ENCODE measurements at regions not wholly inside any gene's neighbourhood (a gene's known extent, or its start where the extent isn't known, plus 50 kb on each side); places are given as distances from the start of the nearest gene placed in this dataset.
"Not testable (repeated sequence)": the region's sequence is repeated elsewhere in the genome, so short reads cannot be mapped to it uniquely, and the experiment has no call there.

GRCh38 chr21:25487046-25487594, 120.2 kb downstream of the MRPL39 start:
- no peak for DNase-seq

DNA sequence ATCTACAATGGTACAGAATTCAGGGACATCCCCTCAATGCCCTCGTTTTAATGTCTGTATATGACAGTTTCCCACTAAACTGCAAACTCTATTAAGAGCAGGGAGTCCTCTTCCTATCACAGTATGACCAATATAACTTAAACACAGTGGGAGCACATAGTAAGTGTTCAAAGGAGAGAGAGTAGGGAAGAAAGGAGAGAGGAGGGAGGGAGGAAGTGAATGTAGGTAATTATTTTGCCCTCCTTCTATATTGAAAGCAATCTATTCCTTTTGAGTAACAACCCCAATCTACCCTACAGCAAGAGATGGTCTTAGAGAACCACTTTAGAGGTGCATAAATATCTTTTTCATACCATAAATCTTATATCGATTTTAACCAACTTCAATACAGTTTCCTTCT, 121.4 kb downstream of the MRPL39 start:
- no peak for DNase-seq

DNA sequence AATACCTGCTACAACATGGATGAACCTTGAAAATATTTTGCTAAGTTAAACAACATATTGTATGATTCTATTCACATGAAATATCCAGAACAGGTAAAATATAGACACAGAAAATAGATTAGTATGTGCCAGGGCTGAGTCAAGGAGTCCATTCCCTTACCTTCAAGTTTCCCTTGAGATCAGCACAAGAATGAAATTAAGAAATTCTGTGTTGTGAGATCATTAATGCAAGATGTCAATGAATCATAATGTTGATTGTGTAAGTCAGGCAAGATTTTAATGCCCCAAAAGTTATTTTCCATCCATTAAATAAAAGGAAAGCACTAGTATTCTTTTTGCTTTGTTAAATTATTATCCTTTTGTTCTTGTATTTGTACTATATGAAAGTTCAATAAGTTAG, 139.4 kb downstream of the MRPL39 start:
- DNase-seq, result no peak

GRCh38 chr21:25467071-25467470, 140.2 kb downstream of the MRPL39 start:
- DNase-seq, result not testable (repeated sequence)

GRCh38 chr21:25466470-25466869, 140.8 kb downstream of the MRPL39 start:
- DNase-seq, result no peak

GRCh38 chr21:25465263-25465662, 142.0 kb downstream of the MRPL39 start:
- no peak for DNase-seq

DNA sequence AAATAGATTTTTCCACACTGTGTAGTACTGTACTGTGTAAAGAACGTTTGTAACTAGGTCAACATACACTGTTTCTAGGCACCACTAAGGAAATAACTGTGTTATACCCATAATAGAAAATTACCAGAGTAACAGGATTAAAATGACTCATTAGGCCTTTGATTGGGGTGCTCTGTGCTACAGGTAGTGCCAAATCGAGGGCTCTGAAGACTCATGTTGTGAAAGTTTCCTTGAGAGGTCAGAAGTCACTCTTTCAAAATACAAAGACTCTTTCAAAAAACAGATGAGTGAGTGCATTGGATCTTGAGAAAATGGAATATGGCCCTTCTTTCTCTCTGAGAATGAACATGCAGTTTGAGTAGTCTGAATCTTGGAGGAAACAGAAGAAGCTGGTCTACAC, 143.0 kb downstream of the MRPL39 start:
- DNase-seq, result no peak

DNA sequence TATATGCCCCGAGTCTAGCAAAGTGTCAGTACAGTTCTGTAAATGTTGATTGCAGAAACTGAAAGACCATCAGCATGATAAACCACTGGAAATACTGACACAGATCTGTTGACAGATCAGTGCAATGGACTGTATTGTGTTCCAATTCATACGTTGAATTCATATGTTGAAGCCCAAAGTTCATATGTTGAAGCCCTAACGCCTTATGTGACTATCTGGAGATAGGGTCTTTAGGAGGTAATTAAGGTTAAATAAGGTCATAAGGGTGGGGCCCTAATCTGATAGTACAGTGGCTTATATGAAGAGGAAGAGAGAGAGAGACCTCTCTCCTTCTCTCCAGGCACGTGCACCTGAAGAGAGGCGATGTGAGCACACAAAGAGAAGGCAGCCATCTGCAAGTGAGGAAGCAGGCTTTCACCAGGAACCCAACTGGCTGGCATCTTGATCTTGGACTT, 144.7 kb downstream of the MRPL39 start:
- no peak for DNase-seq

- DNase-seq, result no peak
Measured at GRCh38 chr21:25461725-25462124, 145.6 kb downstream of the MRPL39 start.

DNA sequence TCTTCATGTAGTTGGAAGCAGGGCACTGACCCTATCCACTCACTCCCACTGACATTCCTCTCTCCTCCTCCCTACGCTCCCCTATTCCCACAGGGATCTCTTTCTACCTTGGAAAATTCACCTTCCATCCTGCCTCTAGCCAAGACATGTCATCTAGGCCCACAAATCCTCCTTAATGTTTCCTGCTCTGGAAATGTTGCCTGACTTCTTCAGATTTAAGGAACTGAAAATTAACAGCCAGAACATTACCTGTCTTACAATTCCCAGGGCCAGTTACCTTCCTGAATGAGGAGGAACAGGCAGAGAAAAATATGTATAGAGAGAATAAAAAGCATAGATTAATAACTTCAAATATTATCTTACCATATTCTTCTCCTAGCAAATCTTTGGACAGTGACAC, 147.3 kb downstream of the MRPL39 start:
- DNase-seq, result no peak

- no peak for DNase-seq
Measured at GRCh38 chr21:25459365-25459764, 147.9 kb downstream of the MRPL39 start.

- no peak for DNase-seq
Measured at GRCh38 chr21:25458484-25458883, 148.8 kb downstream of the MRPL39 start.

DNA sequence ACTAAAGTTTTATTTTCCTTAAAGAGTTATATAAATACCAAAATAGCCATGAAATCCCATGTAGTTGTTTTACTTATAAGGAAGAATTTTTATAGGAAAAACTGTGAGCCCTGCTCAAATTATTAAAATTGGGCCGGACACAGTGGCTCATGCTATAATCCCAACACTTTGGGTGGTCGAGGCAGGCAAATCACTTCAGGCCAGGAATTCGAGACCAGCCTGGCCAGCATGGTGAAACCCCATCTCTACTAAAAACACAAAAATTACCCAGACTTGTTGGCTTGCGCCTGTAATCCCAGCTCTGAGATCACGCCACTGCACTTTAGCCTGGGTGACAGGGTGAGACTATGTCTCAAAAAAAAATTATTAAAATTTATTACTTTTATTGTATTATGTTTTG, 149.3 kb downstream of the MRPL39 start:
- no peak for DNase-seq

GRCh38 chr21:25457411-25457810, 149.9 kb downstream of the MRPL39 start:
- DNase-seq, result no peak

DNA sequence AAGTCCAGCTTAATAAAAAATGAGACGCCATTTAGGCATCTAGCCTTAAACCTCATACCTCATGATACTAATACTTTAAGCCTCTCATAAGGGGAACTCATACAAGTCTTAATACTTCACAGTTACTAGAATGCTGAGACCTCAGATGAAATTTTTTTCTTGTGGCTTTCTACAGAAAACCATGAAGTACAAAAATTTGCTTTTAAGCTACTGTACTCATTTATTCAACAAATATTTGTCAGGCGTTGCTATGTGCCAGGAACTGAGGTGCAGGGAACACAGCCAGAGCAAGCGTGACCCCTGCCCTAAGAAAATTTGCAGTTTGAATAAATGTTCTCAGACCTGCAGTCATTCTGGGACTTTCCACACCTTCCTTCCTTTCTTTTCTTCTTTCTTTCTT, 150.6 kb downstream of the MRPL39 start:
- no peak for DNase-seq

GRCh38 chr21:25453524-25453923, 153.8 kb downstream of the MRPL39 start:
- no peak for DNase-seq

- no peak for DNase-seq
Measured at GRCh38 chr21:25449950-25450349, 157.3 kb downstream of the MRPL39 start.

GRCh38 chr21:25441835-25442234, 165.4 kb downstream of the MRPL39 start:
- no peak for DNase-seq

DNA sequence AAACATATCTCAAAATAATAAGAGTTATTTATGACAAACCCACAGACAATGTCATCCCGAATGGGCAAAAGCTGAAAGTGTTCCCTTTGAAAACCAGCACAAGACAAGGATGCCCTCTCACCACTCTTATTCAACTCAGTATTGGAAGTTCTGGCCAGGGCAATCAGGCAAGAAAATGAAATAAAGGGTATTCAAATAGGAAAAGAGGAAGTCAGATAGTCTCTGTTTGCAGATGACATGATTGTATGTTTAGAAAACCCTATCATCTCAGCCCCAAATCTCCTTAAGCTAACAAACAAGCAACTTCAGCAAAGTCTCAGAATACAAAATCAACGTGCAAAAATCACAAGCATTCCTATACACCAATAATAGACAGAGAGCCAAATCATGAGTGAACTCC, 169.8 kb downstream of the MRPL39 start:
- not testable (repeated sequence) for DNase-seq

DNA sequence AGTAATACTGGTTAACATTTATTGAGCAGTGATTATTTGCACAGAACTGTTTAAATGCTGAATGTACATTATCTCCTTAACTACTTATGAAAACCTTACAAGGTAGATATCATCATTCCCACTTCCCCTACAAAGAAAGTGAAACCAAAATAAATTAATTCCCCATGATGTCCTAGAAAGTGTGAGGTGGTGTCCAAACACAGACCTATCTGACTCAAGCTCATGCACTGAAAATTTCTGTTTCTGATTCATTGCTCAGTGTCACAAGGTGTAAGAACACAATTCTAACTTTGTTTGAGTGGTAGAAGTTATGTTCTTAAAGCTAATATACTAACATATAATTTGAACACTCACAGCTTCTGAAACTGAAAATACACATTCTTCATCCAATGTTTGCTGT, 178.7 kb downstream of the MRPL39 start:
- DNase-seq, result no peak

DNA sequence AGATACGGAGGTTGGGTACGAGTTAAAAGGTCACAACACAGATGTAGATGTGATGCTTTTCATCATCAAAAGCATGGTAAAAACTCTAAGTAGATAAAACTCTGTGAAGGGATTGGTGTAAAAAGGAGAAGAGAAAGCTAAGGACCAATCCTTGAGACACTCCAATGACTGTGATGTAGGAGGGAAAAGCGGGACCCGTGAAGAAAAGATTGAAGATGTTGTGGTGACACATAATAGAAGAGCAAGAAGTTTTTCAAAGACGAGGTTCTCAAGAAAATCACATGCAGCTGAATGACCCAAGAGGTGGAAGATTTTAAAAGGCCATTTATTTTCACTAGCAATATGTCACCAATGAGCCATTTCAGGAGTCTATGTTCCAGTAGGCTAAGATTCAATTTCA, 179.5 kb downstream of the MRPL39 start:
- DNase-seq, result no peak

GRCh38 chr21:25426580-25426979, 180.7 kb downstream of the MRPL39 start:
- DNase-seq, result no peak

- no peak for DNase-seq
Measured at GRCh38 chr21:25425156-25425555, 182.1 kb downstream of the MRPL39 start.

DNA sequence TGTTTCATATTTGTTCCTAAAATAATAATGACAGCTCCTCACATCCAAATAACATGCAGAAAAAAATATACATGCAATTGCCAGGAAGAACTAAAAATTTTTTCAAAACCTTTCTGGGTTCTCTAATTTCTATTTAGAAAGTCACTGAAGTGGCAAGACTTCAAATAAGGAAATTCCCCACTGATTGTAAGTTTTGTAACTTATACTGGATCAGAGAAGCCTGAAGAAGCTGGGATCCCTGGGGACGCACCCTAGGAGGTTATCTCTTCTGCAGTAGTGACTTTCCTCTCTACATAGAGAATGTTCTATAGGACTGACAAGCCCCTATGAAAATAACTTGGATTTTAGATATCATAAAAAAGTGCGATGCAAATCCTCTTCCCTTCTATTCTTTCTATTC, 182.6 kb downstream of the MRPL39 start:
- no peak for DNase-seq

- DNase-seq, result no peak
Measured at GRCh38 chr21:25424048-25424447, 183.2 kb downstream of the MRPL39 start.

Measured in right kidney (tissue), 1 donor.